Heart left ventricle (tissue), 13 donors: ENCODE measurements at regions not wholly inside any gene's neighbourhood (a gene's known extent, or its start where the extent isn't known, plus 50 kb on each side); places are given as distances from the start of the nearest gene placed in this dataset.
"Not testable (repeated sequence)": the region's sequence is repeated elsewhere in the genome, so short reads cannot be mapped to it uniquely, and the experiment has no call there.

ENCODE experiments used
- CTCF ChIP-seq, 12 donors: fragments of 200-600 bp; sonication (generic) in 4 of 12; IDR thresholded peaks; one replicate each; pipeline versions ENCODE4 v1.5.0 to v1.8.0; 2018 to 2022; ENCODE audit warnings: antibody characterized with exemption in 12 of 12, mild to moderate bottlenecking in 5 of 12
- POLR2A ChIP-seq, 2 donors: fragments of 450-650 bp; IDR thresholded peaks; one replicate each; pipeline ENCODE4 v1.6.1; 2017; ENCODE audit warnings: antibody characterized with exemption in 2 of 2, mild to moderate bottlenecking in 2 of 2, moderate library complexity in 2 of 2
- donor health status: ischemic (EF 13 %, LVEDD 7.1; RV severe dilation, severe dysfunction).
- donor health status: DM: no; HTN: yes; CAD: no.
- donor health status: DM: no; HTN: no; CAD: no.
- donor health status: ischemic (EF 25% LVEDD 6.9; RV normal size, moderate dysfunction).
- donor health status: ischemic (EF 25% LVEDD 5.7; RV mildly dilated, moderate dysfunction).
- donor health status: ischemic (EF 35%, LVEDD 5.7; RV mildly dilated, moderate dysfunction).
- donor health status: nonischemic (EF 11% LVEDD 7.7; RV severe dilation, severe dysfunction).
- donor health status: DM: yes; HTN: yes; CAD: no.
- donor health status: PGD.
- donor health status: ischemic (EF 29% LVEDD 5.4; RV normal size, mild dysfunction).
- donor health status: nonischemic (EF 23%, LVEDD 6.1; RV moderate dilation, normal function).

- TF ChIP-seq CTCF, POLR2A (IDR thresholded peaks at IDR 0.05): not testable (repeated sequence)
Measured at GRCh38 chr21:28677096-28677495, 315.6 kb downstream of the LTN1 start.
